ENCODE measurements at regions not wholly inside any gene's neighbourhood (a gene's known extent, or its start where the extent isn't known, plus 50 kb on each side); places are given as distances from the start of the nearest gene placed in this dataset.
A peak's percentile ranks its signal among the peaks of the same experiment; 100 is the strongest.
"Not testable (repeated sequence)": the region's sequence is repeated elsewhere in the genome, so short reads cannot be mapped to it uniquely, and the experiment has no call there.

- peak; percentile 58 for DNase-seq
These were observed 145.0 kb downstream of the CCDC74A start for GRCh38 chr2:131672471-131673399.

GRCh38 chr2:131673400-131674173 lies 145.9 kb downstream of the CCDC74A start:
- DNase-seq = peak; percentile 48

GRCh38 chr2:131674174-131674507 lies 146.5 kb downstream of the CCDC74A start:
- DNase-seq = no peak

- not testable (repeated sequence) for DNase-seq
These were observed 154.0 kb downstream of the CCDC74A start for GRCh38 chr2:131681611-131682121.

GRCh38 chr2:131682122-131682944 lies 154.6 kb downstream of the CCDC74A start:
- peak; percentile 72 for DNase-seq

- DNase-seq = not testable (repeated sequence)
These were observed 155.2 kb downstream of the CCDC74A start for GRCh38 chr2:131682945-131683330.

- DNase-seq = not testable (repeated sequence)
These were observed 157.1 kb downstream of the CCDC74A start for GRCh38 chr2:131684631-131685316.

- DNase-seq = not testable (repeated sequence)
These were observed 158.6 kb downstream of the CCDC74A start for GRCh38 chr2:131686164-131686893.

GRCh38 chr2:131686894-131687238 lies 159.2 kb downstream of the CCDC74A start:
- not testable (repeated sequence) for DNase-seq

GRCh38 chr2:131689066-131689465 lies 161.4 kb downstream of the CCDC74A start:
- DNase-seq = not testable (repeated sequence)

- not testable (repeated sequence) for DNase-seq
These were observed 183.6 kb downstream of the CCDC74A start for GRCh38 chr2:131711268-131711667.

GRCh38 chr2:131717907-131718306 lies 190.2 kb downstream of the CCDC74A start:
- DNase-seq = not testable (repeated sequence)

GRCh38 chr2:131721163-131721562 lies 193.5 kb downstream of the CCDC74A start:
- DNase-seq = not testable (repeated sequence)

- DNase-seq = not testable (repeated sequence)
These were observed 194.6 kb downstream of the CCDC74A start for GRCh38 chr2:131722256-131722655.

- no peak for DNase-seq
These were observed 196.3 kb downstream of the CCDC74A start for GRCh38 chr2:131724019-131724418.

GRCh38 chr2:131728451-131728850 lies 200.8 kb downstream of the CCDC74A start:
- DNase-seq = not testable (repeated sequence)

- DNase-seq = not testable (repeated sequence)
These were observed 205.8 kb downstream of the CCDC74A start for GRCh38 chr2:131733530-131733929.

- not testable (repeated sequence) for DNase-seq
These were observed 208.7 kb downstream of the CCDC74A start for GRCh38 chr2:131736406-131736805.

- not testable (repeated sequence) for DNase-seq
These were observed 210.8 kb downstream of the CCDC74A start for GRCh38 chr2:131738533-131738932.

GRCh38 chr2:131738996-131739434 lies 211.3 kb downstream of the CCDC74A start:
- not testable (repeated sequence) for DNase-seq
